CD1c-positive myeloid dendritic cell (primary cell): ENCODE measurements at regions not wholly inside any gene's neighbourhood (a gene's known extent, or its start where the extent isn't known, plus 50 kb on each side); places are given as distances from the start of the nearest gene placed in this dataset.

ENCODE experiments used
- DNase-seq: peaks from one replicate; pipeline ENCODE4 v3.0.0-alpha.2; 2016; ENCODE audit errors: extremely low spot score

GRCh38 chr13:47829690-47830089 is 171.4 kb downstream of the SUCLA2 start:
- no peak for DNase-seq

DNA sequence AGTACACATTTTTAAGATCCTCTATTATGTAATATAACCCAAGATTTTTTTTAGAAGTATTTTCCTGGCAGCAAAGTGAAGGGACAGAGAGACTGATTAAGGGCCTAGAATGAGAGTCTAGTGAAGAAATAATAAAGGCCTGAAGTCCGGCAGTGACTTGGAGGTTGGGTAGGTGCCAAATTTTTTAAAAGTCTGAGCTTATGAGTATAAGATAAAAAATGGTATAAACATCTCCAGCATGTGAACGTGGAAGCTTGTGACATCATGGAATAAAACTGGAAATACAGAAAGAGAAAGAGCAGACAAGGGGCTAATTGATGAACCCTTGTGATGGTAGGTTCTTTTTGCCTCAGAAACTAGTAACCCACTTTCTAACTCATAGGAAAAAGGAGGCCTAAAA is 174.6 kb downstream of the SUCLA2 start:
- DNase-seq = no peak

DNA sequence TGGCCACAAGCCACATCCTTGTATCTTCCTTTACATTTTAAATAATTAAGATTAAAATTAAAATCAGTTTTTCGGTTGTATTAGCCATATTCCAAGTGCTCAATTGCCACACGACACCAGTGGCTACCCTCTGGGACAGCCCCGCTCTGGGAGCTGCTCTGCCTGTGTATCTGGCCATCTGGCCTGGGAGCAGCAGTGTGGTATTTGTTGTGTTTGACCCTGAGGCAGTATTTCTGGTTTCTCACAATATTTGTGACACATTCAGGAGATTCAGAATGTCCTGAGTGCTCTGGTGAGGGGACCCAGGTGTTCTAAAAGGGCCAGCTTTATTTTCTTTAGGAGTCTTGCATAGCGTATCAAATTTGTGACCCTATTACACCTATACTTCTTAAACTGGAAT is 179.0 kb downstream of the SUCLA2 start:
- DNase-seq = no peak

- DNase-seq = no peak
These were observed 184.2 kb downstream of the SUCLA2 start for GRCh38 chr13:47816831-47817230.

- DNase-seq = no peak
These were observed 187.4 kb downstream of the SUCLA2 start for GRCh38 chr13:47813718-47814117.

DNA sequence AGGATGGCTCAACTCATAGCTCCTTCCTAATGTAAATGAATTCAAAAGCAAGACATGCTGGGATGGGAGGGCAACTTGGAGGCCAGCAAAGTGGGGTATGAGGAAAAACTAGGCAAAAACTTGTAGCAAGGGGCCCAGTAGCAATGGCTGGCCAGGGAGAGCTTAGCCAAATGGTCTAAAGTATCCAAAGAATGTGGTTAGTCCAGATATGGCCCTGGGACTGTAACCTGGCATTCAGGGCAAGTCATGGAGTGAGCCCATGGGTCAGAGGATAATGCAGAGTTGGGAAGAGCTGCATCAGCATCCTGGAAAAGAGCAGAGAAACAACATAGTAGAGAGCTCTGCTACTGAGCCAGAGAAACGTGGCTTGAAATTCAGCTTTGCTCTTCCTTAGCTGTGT is 191.7 kb downstream of the SUCLA2 start:
- DNase-seq = no peak

- no peak for DNase-seq
These were observed 197.9 kb downstream of the SUCLA2 start for GRCh38 chr13:47803131-47803530.

- DNase-seq = no peak
These were observed 199.5 kb downstream of the SUCLA2 start for GRCh38 chr13:47801555-47801954.

DNA sequence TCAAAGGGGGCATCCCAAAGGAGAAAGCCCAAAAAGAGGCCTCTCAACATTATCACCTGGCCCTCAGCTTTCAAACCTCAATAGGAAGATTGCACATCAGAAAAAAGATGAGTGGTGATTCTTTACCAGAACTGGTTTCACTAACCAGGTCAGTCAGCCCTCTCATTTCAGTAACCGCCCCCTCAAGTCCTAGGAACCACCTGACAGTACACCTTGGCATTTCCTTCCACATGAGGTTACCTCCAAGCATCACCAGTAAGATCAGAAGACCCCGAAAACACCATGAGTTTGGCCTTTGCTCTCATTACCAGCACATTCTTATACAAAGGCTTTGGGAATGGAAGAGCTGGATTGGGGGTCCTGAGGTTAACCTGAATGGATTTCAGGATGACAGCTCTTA is 200.5 kb downstream of the SUCLA2 start:
- DNase-seq = no peak

DNA sequence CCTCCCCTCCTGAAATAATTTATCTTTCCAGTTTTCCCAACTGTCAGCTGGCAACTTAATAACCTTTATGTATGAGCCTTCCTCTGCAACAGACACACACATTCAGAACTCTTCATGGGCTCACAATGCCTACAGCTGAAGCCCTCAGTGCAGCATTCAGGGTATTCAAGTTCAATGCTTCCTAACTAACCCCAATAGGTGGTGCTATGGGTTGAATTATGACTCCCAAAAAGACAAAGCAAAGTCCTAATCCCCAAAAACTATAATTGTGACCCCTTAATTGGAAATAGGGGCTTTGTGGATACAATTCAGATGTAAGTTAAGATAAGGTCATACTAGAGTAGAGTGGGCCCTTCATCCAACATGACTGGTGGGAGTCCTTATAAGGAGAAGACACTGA is 202.2 kb downstream of the SUCLA2 start:
- no peak for DNase-seq

GRCh38 chr13:47798194-47798593 is 202.9 kb downstream of the SUCLA2 start:
- no peak for DNase-seq

GRCh38 chr13:47796816-47797215 is 204.3 kb downstream of the SUCLA2 start:
- DNase-seq = no peak

DNA sequence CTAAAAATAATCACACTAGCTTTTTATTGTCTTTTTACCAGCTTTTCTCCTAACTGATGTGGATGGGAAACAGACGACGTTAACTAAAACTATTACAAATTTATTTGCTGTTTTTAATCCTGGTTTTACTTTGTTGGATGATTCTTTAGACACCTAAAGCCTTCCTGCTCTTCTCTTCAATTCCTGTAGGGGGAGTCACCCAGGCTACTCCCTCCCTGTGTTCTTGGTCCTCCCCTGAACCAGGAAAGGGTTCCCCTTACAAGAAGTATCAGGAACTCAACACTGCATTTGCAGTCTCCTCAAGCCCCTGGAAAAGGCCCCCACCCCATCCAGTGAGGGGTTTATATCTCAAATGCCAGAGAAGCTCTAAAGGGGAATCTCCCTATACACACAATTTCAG is 206.1 kb downstream of the SUCLA2 start:
- peak; percentile 10 for DNase-seq

DNA sequence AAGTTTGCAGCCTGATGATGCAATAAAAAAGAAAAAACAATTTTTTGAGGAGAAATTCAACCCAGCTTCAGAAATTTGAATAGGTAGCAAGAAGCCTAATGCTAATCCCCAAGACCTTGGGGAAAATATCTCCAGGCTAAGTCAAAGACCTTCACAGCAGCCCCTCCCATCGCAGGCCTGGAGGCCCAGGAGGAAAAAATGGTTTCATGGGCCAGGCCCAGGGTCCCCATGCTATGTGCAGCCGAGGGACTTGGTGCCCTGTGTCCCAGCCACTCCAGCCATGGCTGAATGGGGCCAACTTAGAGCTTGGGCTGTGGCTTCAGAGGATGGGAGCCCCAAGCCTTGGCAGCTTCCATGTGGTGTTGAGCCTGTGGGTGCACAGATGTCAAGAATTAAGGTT is 210.3 kb downstream of the SUCLA2 start:
- no peak for DNase-seq

- DNase-seq = no peak
These were observed 212.2 kb downstream of the SUCLA2 start for GRCh38 chr13:47788844-47789243.

- no peak for DNase-seq
These were observed 226.4 kb downstream of the SUCLA2 start for GRCh38 chr13:47774671-47774994.

DNA sequence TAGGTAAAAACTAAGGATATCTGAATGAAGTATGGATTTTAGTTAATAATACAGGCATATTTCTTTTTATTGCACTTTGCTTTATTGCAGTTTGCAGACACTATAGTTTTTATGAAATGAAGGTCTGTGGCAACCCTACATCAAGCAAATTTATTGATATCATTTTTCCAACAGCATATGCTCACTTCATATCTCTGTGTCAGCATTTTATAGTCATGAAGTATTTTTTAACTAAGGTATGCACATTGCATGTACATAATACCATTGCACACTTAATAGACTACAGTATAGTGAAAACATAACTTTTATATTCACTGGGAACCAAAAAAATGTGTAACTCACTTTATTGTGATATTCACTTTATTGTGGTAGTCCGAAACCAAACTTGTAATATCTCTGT is 236.3 kb downstream of the SUCLA2 start:
- DNase-seq = no peak

- no peak for DNase-seq
These were observed 243.5 kb downstream of the SUCLA2 start for GRCh38 chr13:47757466-47758080.

DNA sequence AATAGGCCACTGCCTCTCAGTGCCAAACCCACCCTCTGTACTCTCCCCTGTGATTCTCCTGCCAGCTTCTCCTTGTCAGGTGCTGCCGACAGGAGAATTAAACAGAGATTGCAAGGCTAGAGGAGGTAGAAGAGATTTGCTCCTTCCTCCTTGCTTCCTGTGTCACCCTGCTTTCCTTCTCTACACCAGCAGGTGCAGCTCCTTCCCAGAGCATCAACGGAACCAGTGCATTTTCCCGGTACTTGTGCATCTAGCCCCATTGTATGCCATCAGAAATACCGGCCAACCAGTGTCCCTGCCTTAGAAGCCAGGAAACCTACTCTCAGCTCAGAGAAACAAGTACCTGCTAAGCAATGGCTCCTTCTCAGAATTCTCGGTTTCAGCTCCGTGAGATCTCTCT is 253.2 kb downstream of the SUCLA2 start:
- DNase-seq = no peak

GRCh38 chr13:47726394-47726793 is 274.7 kb downstream of the SUCLA2 start:
- DNase-seq = no peak

DNA sequence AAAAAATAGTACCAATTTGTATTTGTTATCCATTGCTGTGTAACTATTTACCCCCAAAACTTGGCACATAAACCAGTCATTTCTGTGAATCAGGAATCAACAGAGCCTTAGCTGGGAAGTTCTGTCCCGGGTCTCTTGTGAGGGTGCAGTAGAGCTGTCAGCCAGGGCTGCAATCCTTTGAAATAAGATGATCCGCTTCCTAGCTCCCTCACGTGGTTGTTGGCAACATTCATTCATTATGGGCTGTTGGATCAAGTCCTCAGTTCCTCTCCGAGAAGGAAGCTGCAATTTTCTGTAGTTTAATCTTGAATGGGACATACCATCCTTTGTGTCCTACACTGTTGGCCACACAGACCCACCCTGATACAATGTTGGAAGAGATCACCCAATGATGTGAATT is 277.2 kb downstream of the SUCLA2 start:
- DNase-seq = no peak

- DNase-seq = no peak
These were observed 281.9 kb downstream of the SUCLA2 start for GRCh38 chr13:47719164-47719563.

- no peak for DNase-seq
These were observed 282.5 kb downstream of the SUCLA2 start for GRCh38 chr13:47718556-47718955.

GRCh38 chr13:47708386-47708785 is 292.7 kb downstream of the SUCLA2 start:
- DNase-seq = no peak

DNA sequence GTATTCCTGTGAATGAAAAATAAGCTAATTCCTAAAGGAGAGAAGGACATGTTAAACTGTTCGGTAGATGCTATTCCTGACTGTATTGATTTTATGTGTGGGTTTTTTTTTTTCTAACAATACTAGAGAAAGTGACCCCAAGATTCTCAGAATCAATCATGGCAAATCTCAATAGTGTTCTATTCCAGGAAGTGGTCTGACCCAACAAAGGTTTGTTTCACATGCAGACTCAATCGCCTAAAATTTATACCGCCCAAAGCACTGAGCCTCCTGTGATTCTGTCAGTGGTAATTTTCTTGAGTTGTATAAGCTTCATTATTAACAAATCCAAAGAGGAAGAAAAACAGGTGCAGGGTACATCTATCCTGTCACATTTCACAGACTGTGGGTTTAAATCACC is 293.7 kb downstream of the SUCLA2 start:
- DNase-seq = no peak
